Nephron progenitor cell (in vitro differentiated cells): ENCODE measurements at regions not wholly inside any gene's neighbourhood (a gene's known extent, or its start where the extent isn't known, plus 50 kb on each side); places are given as distances from the start of the nearest gene placed in this dataset.

Source experiments
- DNase-seq: peaks from one replicate; pipeline ENCODE4 v3.0.0; 2021
- H3K27ac Mint-ChIP-seq: 2 replicates; pipeline ENCODE4 v1.8.0; 2021; ENCODE audit warnings: mild to moderate bottlenecking, moderate library complexity, mixed read lengths
- H3K27me3 Mint-ChIP-seq: 2 replicates; pipeline ENCODE4 v1.8.0; 2021; ENCODE audit warnings: mild to moderate bottlenecking, low read depth, mixed read lengths; ENCODE audit not compliant: poor library complexity
- H3K36me3 Mint-ChIP-seq: 2 replicates; pipeline ENCODE4 v1.8.0; 2021; ENCODE audit warnings: low read depth, mixed read lengths
- H3K4me1 Mint-ChIP-seq: 2 replicates; pipeline ENCODE4 v1.8.0; 2021; ENCODE audit warnings: mixed read lengths
- H3K4me3 Mint-ChIP-seq: 2 replicates; pipeline ENCODE4 v1.8.0; 2021; ENCODE audit warnings: mild to moderate bottlenecking, moderate library complexity, mixed read lengths
- H3K9me3 Mint-ChIP-seq: 2 replicates; pipeline ENCODE4 v1.8.0; 2021; ENCODE audit warnings: mild to moderate bottlenecking, moderate library complexity, mixed read lengths
- TF ChIP-seq, protein P1 (sequence below): fragments of 200-600 bp; sonication (generic); IDR thresholded peaks from 2 replicates; pipeline ENCODE4 v1.5.0; 2021; ENCODE audit warnings: antibody characterized with exemption

DNA sequence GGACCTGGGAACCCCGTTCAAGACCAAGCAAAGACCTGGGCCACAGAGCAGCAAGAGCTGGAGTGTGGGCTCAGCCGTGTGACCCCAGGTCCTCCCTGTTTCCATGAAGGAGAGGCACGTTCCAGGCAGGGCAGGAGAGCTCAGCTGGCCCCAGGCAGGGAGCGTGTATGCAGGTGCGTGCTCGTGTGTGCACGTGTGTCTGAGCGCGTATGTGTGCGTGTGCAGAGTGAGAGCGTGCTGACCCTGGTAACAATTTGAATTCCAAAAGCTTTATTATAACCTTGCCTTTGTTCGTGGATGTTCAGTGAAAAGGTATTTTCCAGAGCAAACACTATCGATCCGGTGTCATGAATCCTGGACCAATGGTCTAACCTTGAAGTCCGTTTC, 54.6 kb downstream of the FOXL3 start:
- H3K27me3 Mint-ChIP-seq: peaks cover 13% of the 10 kb centered on the region
- H3K4me1 Mint-ChIP-seq: peaks cover 42% of the 10 kb centered on the region
- H3K9me3 Mint-ChIP-seq: peaks cover 9% of the 10 kb centered on the region
- peaks cover 3% of the 10 kb centered on the region for H3K36me3 Mint-ChIP-seq
- no peak overlapping the region for H3K4me3 Mint-ChIP-seq
- H3K27ac Mint-ChIP-seq: peak overlapping the region; percentile 83
- no peak for DNase-seq
- TF ChIP-seq, protein P1, sequence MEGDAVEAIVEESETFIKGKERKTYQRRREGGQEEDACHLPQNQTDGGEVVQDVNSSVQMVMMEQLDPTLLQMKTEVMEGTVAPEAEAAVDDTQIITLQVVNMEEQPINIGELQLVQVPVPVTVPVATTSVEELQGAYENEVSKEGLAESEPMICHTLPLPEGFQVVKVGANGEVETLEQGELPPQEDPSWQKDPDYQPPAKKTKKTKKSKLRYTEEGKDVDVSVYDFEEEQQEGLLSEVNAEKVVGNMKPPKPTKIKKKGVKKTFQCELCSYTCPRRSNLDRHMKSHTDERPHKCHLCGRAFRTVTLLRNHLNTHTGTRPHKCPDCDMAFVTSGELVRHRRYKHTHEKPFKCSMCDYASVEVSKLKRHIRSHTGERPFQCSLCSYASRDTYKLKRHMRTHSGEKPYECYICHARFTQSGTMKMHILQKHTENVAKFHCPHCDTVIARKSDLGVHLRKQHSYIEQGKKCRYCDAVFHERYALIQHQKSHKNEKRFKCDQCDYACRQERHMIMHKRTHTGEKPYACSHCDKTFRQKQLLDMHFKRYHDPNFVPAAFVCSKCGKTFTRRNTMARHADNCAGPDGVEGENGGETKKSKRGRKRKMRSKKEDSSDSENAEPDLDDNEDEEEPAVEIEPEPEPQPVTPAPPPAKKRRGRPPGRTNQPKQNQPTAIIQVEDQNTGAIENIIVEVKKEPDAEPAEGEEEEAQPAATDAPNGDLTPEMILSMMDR: no peak

DNA sequence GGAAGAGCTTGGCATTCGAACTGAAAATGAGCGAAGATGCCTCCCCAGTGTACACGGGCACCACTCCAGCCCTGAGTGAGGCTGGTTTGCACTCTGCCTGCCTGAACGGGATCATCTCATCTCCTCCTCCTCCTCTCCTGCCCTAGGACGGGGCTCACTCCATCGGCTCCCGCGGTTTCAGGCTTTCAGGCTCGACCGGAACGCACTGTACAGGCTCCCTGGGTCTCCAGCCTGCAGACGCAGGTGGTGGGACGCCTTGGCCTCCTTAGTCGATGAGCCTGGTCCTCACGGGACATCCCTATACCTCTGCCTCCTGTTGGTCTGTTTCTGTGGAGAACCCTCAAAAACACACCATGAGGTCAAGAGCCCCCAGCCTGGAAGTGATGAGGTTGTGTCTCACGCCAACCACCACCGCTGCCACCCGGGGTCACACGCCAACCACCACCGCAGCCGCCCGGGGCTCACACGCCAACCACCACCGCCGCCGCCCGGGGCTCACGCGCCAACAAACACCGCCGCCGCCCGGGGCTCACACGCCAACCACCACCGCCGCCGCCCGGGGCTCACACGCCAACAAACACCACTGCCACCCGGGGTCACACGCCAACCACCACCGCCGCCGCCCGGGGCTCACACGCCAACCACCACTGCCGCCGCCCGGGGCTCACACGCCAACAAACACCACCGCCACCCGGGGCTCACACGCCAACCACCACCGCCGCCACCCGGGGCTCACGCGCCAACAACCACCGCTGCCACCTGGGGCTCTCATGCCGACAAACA, 56.3 kb downstream of the FOXL3 start:
- H3K4me3 Mint-ChIP-seq: no peak overlapping the region
- TF ChIP-seq, protein P1: no peak

DNA sequence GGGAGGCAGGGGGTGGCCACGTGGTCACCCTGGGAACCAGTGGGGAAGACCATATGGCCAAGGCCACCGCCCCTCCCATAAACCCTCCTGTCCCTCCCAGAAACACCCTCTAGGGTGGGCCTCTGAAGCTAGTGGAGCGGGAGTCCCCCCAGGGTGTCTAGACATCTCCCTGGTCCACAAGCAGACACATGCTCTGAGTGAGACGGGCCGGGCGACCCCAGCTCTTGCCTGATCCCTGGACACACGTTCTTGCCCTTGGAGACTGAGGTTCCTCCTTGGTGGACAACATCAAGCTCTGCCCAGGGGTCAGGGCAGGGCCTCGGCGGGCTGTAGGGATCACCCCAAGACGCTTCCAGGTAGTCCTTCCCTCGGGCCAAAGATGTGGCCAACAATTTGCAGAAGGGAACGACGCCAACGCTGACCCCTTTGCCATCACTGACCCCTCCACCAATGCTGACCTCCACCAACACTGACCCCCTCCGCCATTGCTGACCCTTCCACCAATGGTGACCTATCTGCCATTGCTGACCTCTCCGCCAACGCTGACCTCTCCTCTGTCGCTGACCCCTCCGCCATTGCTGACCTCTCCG, 57.1 kb downstream of the FOXL3 start:
- Mint-ChIP-seq H3K27ac (no peak overlapping the region), H3K4me3 (no peak overlapping the region)

More for the DNA sequence above, 56.3 kb downstream of the FOXL3 start:
- Mint-ChIP-seq H3K4me1 (peaks cover 25% of the 10 kb centered on the region), H3K36me3 (peaks cover 3% of the 10 kb centered on the region), H3K27ac (peak overlapping the region; percentile 20), H3K27me3 (peaks cover 10% of the 10 kb centered on the region), H3K9me3 (peaks cover 9% of the 10 kb centered on the region)
- DNase-seq: no peak

DNA sequence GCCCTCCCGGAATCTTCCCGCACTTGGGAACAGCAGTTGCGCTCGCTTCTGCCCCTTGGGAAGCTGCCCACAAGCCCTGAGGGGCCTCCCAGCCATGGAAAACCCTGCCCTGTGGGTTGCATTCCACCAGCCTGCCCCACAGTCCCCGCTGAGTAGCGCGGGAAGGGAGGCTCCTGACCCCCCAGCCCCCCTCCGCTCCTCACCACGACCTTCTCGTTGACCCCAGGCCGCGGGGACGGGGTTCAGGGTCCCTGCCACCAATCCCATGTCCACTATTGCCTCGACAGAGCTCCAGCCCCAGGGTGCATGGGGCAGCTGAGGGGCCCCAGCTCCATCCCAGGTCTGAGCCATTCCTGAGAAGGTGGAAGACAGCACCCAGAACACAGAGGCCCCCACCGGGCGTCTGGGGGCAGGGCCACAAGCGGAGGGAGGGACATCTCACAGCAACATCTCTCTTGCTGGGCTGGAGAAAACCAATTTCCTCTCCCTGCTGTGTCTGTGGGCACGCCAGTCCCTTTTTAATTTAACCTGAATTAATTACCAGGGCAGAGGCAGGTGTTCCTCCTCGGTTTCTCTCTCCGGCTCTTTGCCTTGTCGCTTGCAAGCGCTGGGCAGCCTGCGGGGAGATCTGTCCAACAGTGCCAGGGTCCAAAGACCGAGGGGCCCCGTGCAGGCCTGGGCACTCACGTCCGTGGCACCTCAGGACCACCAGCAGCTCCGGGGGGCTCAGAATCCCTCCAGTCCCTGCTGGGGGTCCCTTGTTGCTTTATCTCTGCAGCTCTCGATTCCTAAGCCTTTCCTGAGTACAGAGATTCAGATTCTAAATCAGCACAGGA, 57.9 kb downstream of the FOXL3 start:
- TF ChIP-seq, protein P1: no peak
- peaks cover 10% of the 10 kb centered on the region for H3K4me1 Mint-ChIP-seq
- H3K36me3 Mint-ChIP-seq: peaks cover 3% of the 10 kb centered on the region
- H3K9me3 Mint-ChIP-seq: peaks cover 9% of the 10 kb centered on the region
- H3K4me3 Mint-ChIP-seq: no peak overlapping the region
- no peak overlapping the region for H3K27ac Mint-ChIP-seq
- peaks cover 14% of the 10 kb centered on the region for H3K27me3 Mint-ChIP-seq
- DNase-seq: no peak

More for the DNA sequence above, 57.1 kb downstream of the FOXL3 start:
- H3K27me3 Mint-ChIP-seq: peaks cover 10% of the 10 kb centered on the region
- H3K36me3 Mint-ChIP-seq: peaks cover 3% of the 10 kb centered on the region
- peaks cover 9% of the 10 kb centered on the region for H3K9me3 Mint-ChIP-seq
- no peak for DNase-seq
- peaks cover 17% of the 10 kb centered on the region for H3K4me1 Mint-ChIP-seq
- TF ChIP-seq, protein P1: no peak

DNA sequence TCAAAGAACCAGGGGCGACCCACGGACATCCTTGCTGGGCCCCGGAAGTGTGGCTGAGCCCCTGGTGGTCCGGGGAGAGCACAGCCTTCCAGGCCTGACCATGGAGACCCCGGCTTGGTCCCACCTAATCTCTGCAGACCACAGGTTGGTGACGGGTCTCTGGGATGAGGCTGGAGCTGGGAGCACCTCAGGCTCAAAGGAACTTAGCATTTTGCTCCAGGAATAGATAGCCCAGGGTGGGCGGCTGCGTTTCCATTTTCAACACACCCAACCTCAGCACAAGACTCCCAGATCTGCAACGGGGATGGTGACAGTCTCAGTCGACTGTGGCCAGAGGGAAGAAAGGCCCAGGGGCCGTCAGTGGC, 58.5 kb downstream of the FOXL3 start:
- peaks cover 14% of the 10 kb centered on the region for H3K27me3 Mint-ChIP-seq

More for the DNA sequence above, 58.5 kb downstream of the FOXL3 start:
- peaks cover 4% of the 10 kb centered on the region for H3K4me1 Mint-ChIP-seq
- DNase-seq: no peak
- peaks cover 3% of the 10 kb centered on the region for H3K36me3 Mint-ChIP-seq
- no peak overlapping the region for H3K27ac Mint-ChIP-seq
- no peak overlapping the region for H3K4me3 Mint-ChIP-seq
- TF ChIP-seq, protein P1: no peak
- peaks cover 9% of the 10 kb centered on the region for H3K9me3 Mint-ChIP-seq
